GM18861 (cell line): ENCODE measurements at regions not wholly inside any gene's neighbourhood (a gene's known extent, or its start where the extent isn't known, plus 50 kb on each side); places are given as distances from the start of the nearest gene placed in this dataset.

Experiments used
- ATAC-seq: cut with Tn5 transposase; IDR thresholded peaks from one replicate; pipeline ENCODE4 v1.9.1; 2021; ENCODE audit not compliant: unreplicated experiment

GRCh38 chr10:43981232-43981631, 332.6 kb upstream of the ZNF32 start:
- ATAC-seq: no peak

GRCh38 chr10:43980715-43981114, 332.0 kb upstream of the ZNF32 start:
- ATAC-seq: no peak

DNA sequence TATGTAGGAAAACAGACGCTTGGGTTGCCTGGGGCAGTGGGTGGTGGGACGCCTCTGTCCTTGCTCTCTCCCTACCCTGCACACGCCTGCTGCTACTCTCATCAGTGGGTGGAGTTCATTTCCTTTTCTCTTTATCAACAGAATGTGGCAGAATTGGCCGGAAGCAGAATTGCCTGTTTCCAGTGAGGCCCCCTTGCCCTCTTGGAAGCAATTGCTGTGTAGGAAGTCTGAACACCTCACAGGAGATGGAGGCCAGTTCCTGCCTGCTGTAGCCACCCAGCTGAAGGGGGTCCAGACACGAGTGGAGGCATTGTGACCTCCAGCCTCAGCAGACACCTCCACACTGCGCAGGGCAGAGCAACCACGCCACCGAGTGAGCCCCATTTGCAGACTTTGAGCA, 331.6 kb upstream of the ZNF32 start:
- no peak for ATAC-seq

- ATAC-seq: no peak
Observed at GRCh38 chr10:43979551-43979950, 330.9 kb upstream of the ZNF32 start.

GRCh38 chr10:43978936-43979335, 330.3 kb upstream of the ZNF32 start:
- ATAC-seq: no peak

DNA sequence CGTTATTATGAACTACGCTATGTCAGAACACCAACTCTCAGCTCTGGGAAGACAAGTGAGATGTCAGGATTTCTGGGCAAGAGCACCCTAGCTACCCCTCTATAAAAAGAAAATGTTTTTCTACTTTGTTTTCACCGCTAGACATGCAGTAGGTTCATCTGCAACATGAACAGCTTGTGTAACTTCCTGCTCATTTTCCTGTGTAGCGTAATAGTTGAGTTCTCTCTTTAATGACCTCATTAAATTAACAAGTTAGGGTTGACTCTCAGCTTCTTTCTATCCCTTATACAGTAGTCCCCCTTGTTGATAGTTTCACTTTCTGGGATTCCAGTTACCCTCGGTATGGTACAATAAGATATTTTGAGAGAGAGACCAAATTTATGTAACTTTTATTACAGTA, 329.4 kb upstream of the ZNF32 start:
- no peak for ATAC-seq

DNA sequence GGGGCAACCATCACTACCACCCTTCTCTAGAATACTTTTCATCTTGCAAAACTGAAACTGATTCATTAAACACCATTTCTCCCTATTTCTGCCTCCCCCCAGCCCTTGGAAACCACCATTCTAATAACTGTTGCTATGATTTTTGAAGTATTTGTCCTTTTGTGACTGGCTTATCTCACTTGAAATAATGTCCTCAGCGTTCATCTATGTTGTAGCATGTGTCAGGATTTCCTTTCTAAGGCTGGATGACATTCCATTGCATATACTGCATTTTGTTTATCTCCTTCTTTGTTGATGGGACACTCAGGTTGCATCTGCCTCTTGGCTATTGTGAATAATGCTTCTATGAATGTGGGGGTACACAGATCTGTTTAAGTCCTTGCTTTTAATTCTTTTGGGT, 327.6 kb upstream of the ZNF32 start:
- no peak for ATAC-seq

- no peak for ATAC-seq
Observed at GRCh38 chr10:43973801-43974200, 325.1 kb upstream of the ZNF32 start.

DNA sequence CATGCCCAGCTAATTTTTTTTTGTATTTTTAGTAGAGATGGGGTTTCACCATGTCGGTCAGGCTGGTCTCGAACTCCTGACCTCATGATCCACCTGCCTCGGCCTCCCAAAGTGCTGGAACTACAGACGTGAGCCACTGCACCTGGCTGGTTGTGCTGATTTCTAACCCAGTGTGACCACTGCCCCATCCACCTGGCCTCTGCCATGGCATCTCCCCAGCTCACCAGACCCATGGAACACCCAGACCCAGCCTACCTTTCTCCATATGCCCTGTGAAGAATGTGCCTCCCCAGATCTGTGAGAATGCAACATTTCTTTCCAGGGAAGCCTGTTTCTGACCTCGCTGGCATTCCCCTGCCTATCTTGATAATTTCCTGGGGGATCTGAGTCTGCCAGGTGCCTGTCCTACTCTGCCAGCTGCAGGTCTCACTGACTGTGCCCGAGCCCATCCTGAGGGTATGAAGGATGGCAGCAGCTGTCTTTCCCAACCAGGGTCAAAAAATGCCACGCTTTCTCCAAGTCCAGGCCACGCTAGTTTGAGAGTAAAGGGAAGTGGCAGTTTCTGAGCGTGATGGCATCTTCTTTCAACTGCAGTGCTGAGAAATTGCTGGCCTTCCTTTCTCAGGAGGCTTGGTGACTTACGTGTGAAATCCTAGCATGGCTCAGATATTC, 324.4 kb upstream of the ZNF32 start:
- ATAC-seq: no peak

- no peak for ATAC-seq
Observed at GRCh38 chr10:43971981-43972380, 323.3 kb upstream of the ZNF32 start.

- ATAC-seq: no peak
Observed at GRCh38 chr10:43971306-43971705, 322.6 kb upstream of the ZNF32 start.

- no peak for ATAC-seq
Observed at GRCh38 chr10:43970717-43971116, 322.0 kb upstream of the ZNF32 start.

- no peak for ATAC-seq
Observed at GRCh38 chr10:43970018-43970698, 321.5 kb upstream of the ZNF32 start.

DNA sequence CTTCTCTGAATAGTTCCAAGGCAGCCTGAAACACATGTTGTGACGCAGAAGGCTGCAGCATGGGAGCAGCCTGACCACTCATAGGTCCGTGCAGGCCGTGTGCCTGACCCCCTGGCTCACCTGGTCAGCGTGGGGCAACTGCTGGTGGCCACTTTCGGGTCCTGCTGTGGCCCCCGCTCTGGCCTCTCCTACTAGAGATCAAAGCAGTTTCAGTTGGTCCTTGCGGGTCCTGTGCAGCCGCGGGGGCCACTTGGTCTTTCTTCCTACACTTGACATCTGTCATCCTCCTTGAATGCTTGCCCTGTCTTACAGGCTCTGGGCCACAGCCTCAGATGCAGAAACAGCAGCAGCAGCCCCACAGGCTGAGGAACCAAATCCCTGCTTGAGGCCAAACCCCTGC, 320.8 kb upstream of the ZNF32 start:
- ATAC-seq: no peak

DNA sequence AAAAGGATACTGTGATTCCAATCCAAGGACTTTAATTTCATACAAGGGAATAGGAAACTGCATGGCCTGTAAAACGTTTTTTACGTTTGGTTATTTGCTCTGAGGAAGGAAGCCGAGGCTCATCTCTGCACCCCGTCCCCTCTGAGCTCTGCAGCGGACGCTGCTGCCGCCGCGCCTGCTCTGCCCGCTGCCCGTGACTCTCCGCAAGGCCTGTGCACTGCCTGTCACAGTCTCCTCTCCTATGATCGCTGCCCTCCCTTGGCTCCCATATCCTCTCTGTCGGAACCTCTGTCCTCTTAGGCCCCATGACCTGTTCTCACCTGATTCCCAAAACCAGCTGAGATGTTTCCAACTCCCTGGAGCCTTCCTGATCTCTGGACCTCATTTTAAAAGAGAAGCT, 320.3 kb upstream of the ZNF32 start:
- no peak for ATAC-seq

- ATAC-seq: no peak
Observed at GRCh38 chr10:43968076-43968475, 319.4 kb upstream of the ZNF32 start.

GRCh38 chr10:43966571-43966965, 317.9 kb upstream of the ZNF32 start:
- ATAC-seq: no peak

DNA sequence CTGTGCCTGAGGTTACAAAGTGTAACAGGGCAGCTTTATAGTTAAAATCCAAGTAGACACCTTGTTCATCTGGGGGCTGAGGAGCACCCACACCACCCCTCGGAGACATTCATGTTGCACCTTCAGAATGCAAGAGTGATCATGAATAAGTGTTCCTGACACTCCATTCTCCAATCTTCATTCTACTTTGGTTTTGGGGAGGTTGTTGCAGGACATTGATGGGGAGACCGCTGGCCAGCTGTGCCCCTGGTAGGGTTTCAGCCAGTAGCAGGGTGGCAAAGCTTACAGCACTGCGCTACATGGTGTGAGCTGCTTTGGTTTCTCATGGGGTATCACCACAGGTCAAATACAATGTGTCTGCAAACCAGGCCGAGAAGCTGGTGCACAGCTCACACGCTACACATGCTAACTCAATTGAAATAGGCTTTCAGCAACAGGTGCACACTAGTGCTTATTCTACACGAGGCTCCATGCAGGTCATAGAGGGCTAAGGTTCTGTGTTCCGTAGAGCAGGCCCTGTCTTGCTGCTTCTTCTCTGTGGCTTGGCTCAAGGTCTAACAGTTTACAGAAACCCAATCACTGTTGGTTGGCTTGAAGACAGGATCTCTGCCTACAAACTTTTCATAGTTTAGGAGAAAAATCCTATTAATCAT, 317.4 kb upstream of the ZNF32 start:
- ATAC-seq: no peak

- peak; percentile 66 for ATAC-seq
Observed at GRCh38 chr10:43965033-43965917, 316.6 kb upstream of the ZNF32 start.

GRCh38 chr10:43964486-43964885, 315.8 kb upstream of the ZNF32 start:
- ATAC-seq: no peak

- no peak for ATAC-seq
Observed at GRCh38 chr10:43963793-43964425, 315.2 kb upstream of the ZNF32 start.
